Pulmonary artery endothelial cell (primary cell): ENCODE measurements at regions not wholly inside any gene's neighbourhood (a gene's known extent, or its start where the extent isn't known, plus 50 kb on each side); places are given as distances from the start of the nearest gene placed in this dataset.
"Not testable (repeated sequence)": the region's sequence is repeated elsewhere in the genome, so short reads cannot be mapped to it uniquely, and the experiment has no call there.

Experiments
- DNase-seq: peaks from one replicate; pipeline ENCODE4 v3.0.0-alpha.2; 2011; ENCODE audit warnings: low read depth, low spot score

GRCh38 chr22:19641254-19641982, 72.9 kb upstream of the SEPTIN5 start:
- DNase-seq: no peak

- DNase-seq: no peak
Measured at GRCh38 chr22:19641983-19642451, 72.3 kb upstream of the SEPTIN5 start.

DNA sequence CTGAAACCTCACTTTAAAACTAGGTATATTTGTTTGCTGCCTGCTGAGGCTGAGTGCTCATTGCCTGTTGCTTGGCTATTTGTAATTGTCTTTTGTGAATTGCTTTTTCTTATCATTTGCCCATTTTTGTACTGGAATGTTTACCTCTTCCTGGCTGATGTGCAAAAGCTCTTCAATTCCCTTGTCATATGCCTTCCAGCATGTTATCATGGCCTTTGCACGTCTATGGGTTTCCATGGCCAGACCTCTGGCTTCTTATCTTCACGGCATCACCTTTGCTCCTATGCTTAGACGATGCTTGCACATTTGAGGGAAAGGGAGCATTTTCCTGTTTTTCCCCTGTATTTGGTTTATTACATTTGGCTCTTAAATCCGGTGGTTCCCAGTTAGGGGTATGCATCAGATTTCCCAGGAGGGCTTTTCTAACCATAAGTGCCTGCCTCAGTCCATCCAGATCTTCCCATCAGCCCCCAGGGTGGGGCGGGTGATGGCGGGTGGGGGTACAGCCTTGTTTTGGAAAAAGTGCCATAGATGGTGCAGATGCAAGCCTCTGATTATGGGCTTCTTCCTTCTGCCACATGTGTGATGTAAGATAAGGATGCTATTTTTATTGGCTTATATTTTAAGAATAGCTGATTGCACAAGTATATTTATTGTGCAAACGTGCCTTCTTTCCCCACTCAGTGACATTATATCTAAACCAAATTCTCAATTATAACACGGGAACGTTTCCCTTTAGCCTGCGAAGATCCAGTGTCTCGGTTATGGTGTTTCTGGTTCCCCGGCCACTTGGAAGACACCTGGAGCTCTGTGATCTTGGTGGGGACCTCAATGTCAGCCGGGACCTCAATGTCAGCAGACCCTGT, 70.6 kb upstream of the SEPTIN5 start:
- no peak for DNase-seq

DNA sequence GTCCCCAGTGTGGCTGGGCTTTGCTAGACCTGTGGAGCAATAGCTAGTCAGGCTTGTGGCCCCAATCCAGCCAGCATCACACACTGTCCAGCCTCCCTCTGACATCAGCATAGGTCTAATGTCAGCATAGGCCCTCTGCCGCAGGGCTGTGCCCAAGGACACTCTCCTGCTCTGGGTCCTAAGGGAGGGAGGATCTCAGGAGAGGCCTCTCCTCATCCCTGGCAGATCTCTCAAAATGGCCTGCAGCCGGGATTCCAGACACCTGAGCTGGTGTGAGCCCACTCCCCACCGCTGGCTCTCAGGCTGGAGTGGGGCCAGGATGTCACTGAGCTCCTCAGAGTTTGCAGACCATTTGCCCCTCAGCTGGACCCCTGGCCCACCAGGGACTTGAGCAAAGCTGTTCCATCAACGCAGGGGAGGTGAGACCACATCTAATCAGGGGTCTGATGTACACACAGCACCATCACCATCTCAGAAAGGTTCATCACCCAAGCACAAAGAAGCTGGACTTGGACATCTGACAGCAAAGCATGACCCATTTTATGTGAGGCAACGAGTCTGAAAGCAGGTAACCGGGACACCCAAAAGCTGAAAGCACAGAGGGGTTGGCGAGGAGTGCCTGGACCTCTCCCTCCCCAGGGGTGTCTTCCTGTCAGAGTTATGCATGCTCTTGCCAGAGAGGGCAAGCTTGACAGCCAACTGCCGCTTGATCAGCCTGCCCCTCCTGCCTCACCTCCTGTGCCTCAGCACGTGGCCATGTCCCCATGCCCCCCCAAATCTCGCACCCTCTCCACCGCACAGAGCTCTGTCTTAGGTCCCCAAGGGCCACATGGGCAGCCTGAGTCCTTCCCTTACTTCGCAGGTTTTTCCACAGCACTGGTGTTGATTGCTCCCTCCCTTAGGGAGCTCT, 69.7 kb upstream of the SEPTIN5 start:
- no peak for DNase-seq

DNA sequence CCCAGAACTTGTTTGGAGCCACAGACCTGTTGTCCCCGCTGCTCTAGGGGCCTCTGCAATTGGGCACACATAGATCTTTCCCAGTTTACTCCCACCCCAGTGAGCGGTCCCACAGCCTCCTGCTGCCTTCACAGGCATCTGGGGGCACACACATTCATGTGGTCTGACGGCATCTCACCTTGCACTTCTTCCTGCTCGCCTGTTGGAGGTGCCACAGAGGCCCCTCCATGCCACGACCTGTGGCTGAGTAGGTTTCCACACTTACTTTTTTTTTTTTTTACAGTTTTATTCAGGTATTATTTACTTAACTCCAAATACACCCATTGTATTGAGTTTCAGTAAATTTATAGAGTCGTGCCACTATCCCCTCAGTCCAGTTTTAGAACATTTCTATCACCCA, 68.9 kb upstream of the SEPTIN5 start:
- DNase-seq: no peak

GRCh38 chr22:19645905-19646304, 68.4 kb upstream of the SEPTIN5 start:
- DNase-seq: no peak

GRCh38 chr22:19646383-19646782, 67.9 kb upstream of the SEPTIN5 start:
- DNase-seq: no peak

- no peak for DNase-seq
Measured at GRCh38 chr22:19648419-19648929, 65.8 kb upstream of the SEPTIN5 start.

DNA sequence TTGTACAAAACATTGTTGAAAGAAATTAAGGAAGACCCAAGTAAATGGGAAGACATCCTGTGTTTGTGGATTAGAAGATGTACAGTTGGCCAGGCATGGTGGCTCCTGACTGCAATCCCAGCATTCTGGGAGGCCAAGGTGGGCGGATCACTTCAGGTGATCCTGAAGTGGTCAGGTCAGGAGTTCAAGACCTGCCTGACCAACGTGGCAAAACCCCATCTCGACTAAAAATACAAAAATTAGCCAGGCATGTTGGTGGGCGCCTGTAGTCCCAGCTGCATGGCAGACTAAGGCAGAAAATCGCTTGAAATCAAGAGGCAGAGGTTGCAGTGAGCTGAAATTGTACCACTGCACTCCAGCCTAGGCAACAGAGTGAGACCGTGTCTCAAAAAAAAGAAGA, 62.0 kb upstream of the SEPTIN5 start:
- no peak for DNase-seq

GRCh38 chr22:19654338-19654987, 59.8 kb upstream of the SEPTIN5 start:
- DNase-seq: no peak

DNA sequence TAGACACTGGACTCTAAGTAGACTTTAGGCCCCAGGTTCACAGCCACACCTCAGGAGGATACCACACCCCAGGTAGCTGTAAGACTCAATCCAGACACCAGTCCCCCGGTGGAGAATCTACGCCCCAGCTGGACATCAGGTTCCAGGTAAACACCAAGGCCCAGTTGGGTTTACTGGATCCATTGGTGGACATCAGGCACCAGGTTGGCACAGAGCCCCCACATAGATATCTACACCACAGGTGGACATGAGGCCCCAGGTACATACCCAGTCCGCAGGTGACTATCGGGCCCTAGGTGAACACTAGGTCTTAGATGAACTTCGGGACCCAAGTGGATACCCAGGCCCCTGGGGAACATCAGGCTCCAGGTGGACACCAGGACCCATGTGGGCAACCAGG, 58.9 kb upstream of the SEPTIN5 start:
- no peak for DNase-seq

- DNase-seq: no peak
Measured at GRCh38 chr22:19656541-19657251, 57.6 kb upstream of the SEPTIN5 start.

- no peak for DNase-seq
Measured at GRCh38 chr22:19657252-19658056, 56.8 kb upstream of the SEPTIN5 start.

DNA sequence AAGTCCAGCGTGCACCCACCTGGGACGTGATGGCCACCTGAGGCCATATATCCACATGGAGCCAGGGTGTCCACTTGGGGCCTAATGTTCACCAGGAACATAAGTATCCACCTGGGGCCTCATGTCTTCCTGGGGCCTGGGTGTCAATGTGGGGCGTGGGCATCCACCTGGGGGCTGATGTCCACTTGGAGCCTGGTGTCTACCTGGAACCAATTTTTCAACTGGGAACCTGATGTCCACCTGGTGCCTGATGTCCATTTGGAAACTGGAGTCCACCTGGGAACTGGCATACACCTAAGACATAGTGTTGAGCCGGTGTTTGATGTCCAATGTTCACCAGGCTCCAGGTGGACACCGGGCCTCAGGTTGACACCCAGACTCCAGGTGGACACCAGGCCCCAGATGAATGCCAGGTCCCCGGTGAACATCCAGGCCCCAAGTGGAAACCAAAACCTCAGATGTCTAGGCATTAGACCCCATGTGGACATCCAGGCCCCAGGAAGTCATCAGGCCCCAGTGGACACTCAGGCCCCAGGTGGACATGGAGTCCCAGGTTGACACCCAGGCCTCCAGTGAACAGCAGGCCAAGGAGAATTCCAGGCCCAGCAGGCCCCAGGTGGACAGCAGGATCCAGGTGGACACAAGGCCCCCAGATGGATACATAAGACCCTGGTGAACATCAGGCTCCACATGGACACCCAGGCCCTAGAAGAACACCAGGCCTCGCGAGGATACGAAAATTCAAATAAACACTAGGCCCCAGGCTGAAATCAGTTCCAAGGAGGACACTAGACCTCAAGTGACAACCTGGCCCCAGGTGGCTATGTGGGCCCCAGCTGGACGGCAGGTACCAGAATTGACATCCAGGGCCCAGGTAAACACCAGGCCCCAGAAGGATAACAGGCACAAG, 56.0 kb upstream of the SEPTIN5 start:
- no peak for DNase-seq

GRCh38 chr22:19658967-19659804, 55.1 kb upstream of the SEPTIN5 start:
- no peak for DNase-seq

GRCh38 chr22:19659805-19660345, 54.4 kb upstream of the SEPTIN5 start:
- no peak for DNase-seq

DNA sequence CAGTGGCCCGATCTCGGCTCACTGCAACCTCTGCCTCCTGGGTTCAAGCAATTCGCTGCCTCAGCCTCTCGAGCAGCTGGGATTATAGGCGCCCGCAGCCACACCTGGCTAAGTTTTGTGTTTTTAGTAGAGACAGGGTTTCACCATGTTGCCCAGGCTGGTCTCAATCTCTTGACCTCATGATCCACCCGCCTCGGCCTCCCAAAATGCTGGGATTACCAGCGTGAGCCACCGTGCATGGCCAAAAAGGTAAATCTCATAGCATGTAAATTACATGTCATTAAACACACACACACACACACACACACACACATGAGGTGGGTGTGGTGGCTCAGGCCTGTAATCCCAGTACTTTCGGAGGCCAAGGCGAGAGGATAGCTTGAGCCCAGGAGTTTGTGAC, 53.7 kb upstream of the SEPTIN5 start:
- DNase-seq: not testable (repeated sequence)
